Endothelial cell (in vitro differentiated cells): ENCODE measurements at regions not wholly inside any gene's neighbourhood (a gene's known extent, or its start where the extent isn't known, plus 50 kb on each side); places are given as distances from the start of the nearest gene placed in this dataset.

Experiments used
- DNase-seq: peaks from one replicate; pipeline ENCODE4 v3.0.0; 2021; ENCODE audit warnings: low spot score
- H3K27ac Mint-ChIP-seq: one replicate; pipeline ENCODE4 v1.8.0; 2021; ENCODE audit warnings: mixed read lengths, inconsistent platforms; ENCODE audit not compliant: unreplicated experiment
- H3K27me3 Mint-ChIP-seq: one replicate; pipeline ENCODE4 v1.8.0; 2021; ENCODE audit warnings: mild to moderate bottlenecking, moderate library complexity, mixed read lengths, inconsistent platforms; ENCODE audit not compliant: unreplicated experiment
- H3K36me3 Mint-ChIP-seq: one replicate; pipeline ENCODE4 v1.8.0; 2021; ENCODE audit warnings: mild to moderate bottlenecking, low read depth, mixed read lengths, inconsistent platforms; ENCODE audit not compliant: unreplicated experiment
- H3K4me1 Mint-ChIP-seq: one replicate; pipeline ENCODE4 v1.8.0; 2021; ENCODE audit warnings: mild to moderate bottlenecking, mixed read lengths, inconsistent platforms; ENCODE audit not compliant: unreplicated experiment
- H3K4me3 Mint-ChIP-seq: one replicate; pipeline ENCODE4 v1.8.0; 2021; ENCODE audit warnings: mild to moderate bottlenecking, mixed read lengths, inconsistent platforms; ENCODE audit not compliant: unreplicated experiment
- H3K9me3 Mint-ChIP-seq: one replicate; pipeline ENCODE4 v1.8.0; 2021; ENCODE audit warnings: mixed read lengths, inconsistent platforms; ENCODE audit not compliant: unreplicated experiment
- TF ChIP-seq, protein P1 (sequence below): fragments of 200-600 bp; sonication (generic); IDR thresholded peaks from one replicate; pipeline ENCODE4 v1.5.0; 2021; ENCODE audit warnings: antibody characterized with exemption; ENCODE audit not compliant: unreplicated experiment

DNA sequence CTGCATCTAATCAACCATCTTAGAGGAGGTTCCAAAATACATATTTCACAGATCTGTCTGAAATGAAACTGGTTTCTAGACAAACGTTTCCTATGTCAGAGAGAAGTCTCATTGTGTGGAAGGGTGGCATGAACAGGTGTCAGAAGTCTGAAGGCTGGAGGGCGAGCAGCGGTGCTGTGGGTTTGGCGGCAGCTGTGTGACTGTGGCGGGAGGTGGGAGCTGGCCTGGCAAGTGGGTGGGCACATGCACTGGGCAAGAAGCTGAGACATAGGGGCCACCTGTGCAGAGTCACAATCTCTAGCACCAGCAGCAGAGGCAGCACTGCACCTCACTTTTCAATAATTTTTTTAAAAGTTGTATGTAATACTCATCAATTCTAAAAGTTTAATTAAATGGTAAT lies 346.3 kb downstream of the DSC3 start:
- no peaks in the 10 kb centered on the region for H3K9me3 Mint-ChIP-seq
- no peaks in the 10 kb centered on the region for H3K4me1 Mint-ChIP-seq
- H3K4me3 Mint-ChIP-seq = no peak overlapping the region
- H3K36me3 Mint-ChIP-seq = no peaks in the 10 kb centered on the region
- TF ChIP-seq, protein P1, sequence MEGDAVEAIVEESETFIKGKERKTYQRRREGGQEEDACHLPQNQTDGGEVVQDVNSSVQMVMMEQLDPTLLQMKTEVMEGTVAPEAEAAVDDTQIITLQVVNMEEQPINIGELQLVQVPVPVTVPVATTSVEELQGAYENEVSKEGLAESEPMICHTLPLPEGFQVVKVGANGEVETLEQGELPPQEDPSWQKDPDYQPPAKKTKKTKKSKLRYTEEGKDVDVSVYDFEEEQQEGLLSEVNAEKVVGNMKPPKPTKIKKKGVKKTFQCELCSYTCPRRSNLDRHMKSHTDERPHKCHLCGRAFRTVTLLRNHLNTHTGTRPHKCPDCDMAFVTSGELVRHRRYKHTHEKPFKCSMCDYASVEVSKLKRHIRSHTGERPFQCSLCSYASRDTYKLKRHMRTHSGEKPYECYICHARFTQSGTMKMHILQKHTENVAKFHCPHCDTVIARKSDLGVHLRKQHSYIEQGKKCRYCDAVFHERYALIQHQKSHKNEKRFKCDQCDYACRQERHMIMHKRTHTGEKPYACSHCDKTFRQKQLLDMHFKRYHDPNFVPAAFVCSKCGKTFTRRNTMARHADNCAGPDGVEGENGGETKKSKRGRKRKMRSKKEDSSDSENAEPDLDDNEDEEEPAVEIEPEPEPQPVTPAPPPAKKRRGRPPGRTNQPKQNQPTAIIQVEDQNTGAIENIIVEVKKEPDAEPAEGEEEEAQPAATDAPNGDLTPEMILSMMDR = no peak
- DNase-seq = no peak
- no peaks in the 10 kb centered on the region for H3K27me3 Mint-ChIP-seq
- no peak overlapping the region for H3K27ac Mint-ChIP-seq

- Mint-ChIP-seq H3K27me3 (no peaks in the 10 kb centered on the region), H3K36me3 (no peaks in the 10 kb centered on the region), H3K4me3 (no peak overlapping the region), H3K27ac (no peak overlapping the region), H3K9me3 (no peaks in the 10 kb centered on the region), H3K4me1 (no peaks in the 10 kb centered on the region)
- TF ChIP-seq, protein P1 = no peak
- DNase-seq = no peak
Observed at GRCh38 chr18:30694773-30695172, 347.8 kb downstream of the DSC3 start.

DNA sequence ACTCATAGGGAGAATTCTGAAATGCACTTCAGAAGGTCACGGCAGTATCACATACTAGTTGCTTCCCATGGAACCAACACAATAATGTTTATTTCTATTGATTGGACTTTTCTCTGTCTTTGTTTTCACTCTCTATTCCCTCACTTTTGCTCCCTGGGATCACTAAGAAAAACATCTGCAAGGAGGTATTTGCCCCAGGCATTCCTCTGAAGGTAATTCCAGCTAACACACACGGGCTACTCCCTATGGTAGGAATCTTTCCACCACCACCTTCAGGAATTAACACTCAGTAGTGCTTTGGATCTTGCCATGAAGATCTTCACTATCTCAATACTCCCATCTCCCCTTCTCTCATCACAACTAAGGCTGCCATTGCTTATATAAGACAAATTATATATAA lies 353.3 kb downstream of the DSC3 start:
- peaks cover 1% of the 10 kb centered on the region for H3K27me3 Mint-ChIP-seq
- H3K4me3 Mint-ChIP-seq = no peak overlapping the region
- TF ChIP-seq, protein P1 = no peak
- peaks cover 3% of the 10 kb centered on the region for H3K4me1 Mint-ChIP-seq
- no peaks in the 10 kb centered on the region for H3K36me3 Mint-ChIP-seq
- no peak overlapping the region for H3K27ac Mint-ChIP-seq
- no peak for DNase-seq
- no peaks in the 10 kb centered on the region for H3K9me3 Mint-ChIP-seq

GRCh38 chr18:30687501-30687900 lies 355.0 kb downstream of the DSC3 start:
- no peak overlapping the region for H3K27ac Mint-ChIP-seq
- H3K9me3 Mint-ChIP-seq = no peaks in the 10 kb centered on the region
- TF ChIP-seq, protein P1 = no peak
- H3K4me3 Mint-ChIP-seq = no peak overlapping the region
- H3K4me1 Mint-ChIP-seq = peaks cover 3% of the 10 kb centered on the region
- peaks cover 1% of the 10 kb centered on the region for H3K27me3 Mint-ChIP-seq
- H3K36me3 Mint-ChIP-seq = no peaks in the 10 kb centered on the region
- DNase-seq = no peak

GRCh38 chr18:30684825-30685481 lies 357.6 kb downstream of the DSC3 start:
- H3K27ac Mint-ChIP-seq = no peak overlapping the region
- H3K9me3 Mint-ChIP-seq = no peaks in the 10 kb centered on the region
- TF ChIP-seq, protein P1 = no peak
- H3K27me3 Mint-ChIP-seq = peaks cover 1% of the 10 kb centered on the region
- H3K4me1 Mint-ChIP-seq = peaks cover 3% of the 10 kb centered on the region
- H3K4me3 Mint-ChIP-seq = no peak overlapping the region
- H3K36me3 Mint-ChIP-seq = no peaks in the 10 kb centered on the region
- DNase-seq = no peak
